Common myeloid progenitor, CD34-positive (primary cell): ENCODE measurements at regions not wholly inside any gene's neighbourhood (a gene's known extent, or its start where the extent isn't known, plus 50 kb on each side); places are given as distances from the start of the nearest gene placed in this dataset.
"Not testable (repeated sequence)": the region's sequence is repeated elsewhere in the genome, so short reads cannot be mapped to it uniquely, and the experiment has no call there.

ENCODE experiments used
- CTCF ChIA-PET: fragments of 350-600 bp; sonication (Branson Sonifier 250); formaldehyde crosslinking; loops from one replicate; lab custom pipeline; 2021; ENCODE audit warnings: antibody characterized with exemption; lab: Charles Lee
- POLR2A ChIA-PET: fragments of 350-600 bp; sonication (Branson Sonifier 250); formaldehyde crosslinking; loops from one replicate; lab custom pipeline; 2021; ENCODE audit warnings: antibody characterized with exemption; lab: Charles Lee
- DNase-seq, 3 donors: peaks; one replicate each; pipeline versions ENCODE4 v3.0.0 to v3.0.0-alpha.2; 2013
- H3K27ac ChIP-seq, 2 experiments: 1 replicate in 1 of 2; 2 replicates in 1 of 2; pipeline ENCODE4 v1.7.0; 2013; ENCODE audit warnings: inconsistent platforms in 2 of 2, low read length in 2 of 2, mild to moderate bottlenecking in 2 of 2, low read depth in 1 of 2, moderate library complexity in 1 of 2; ENCODE audit not compliant: severe bottlenecking in 2 of 2, insufficient read depth in 1 of 2, poor library complexity in 1 of 2
- H3K27me3 ChIP-seq, 5 experiments: replicated peaks in 2 of 5; 1 replicate in 3 of 5; 2 replicates in 2 of 5; pipeline versions ENCODE4 v1.6.1 to v1.7.0; 2013; ENCODE audit warnings: low read length in 4 of 5, mild to moderate bottlenecking in 2 of 5, moderate library complexity in 2 of 5, inconsistent platforms in 1 of 5; ENCODE audit not compliant: insufficient read depth in 5 of 5, control insufficient read depth in 4 of 5
- H3K36me3 ChIP-seq, 4 experiments: 1 replicate in 2 of 4; 2 replicates in 2 of 4; pipeline versions ENCODE4 v1.6.1 to v1.7.0; 2013; ENCODE audit warnings: low read length in 3 of 4, control low read depth in 1 of 4, mild to moderate bottlenecking in 1 of 4; ENCODE audit not compliant: control insufficient read depth in 4 of 4, insufficient read depth in 4 of 4
- H3K4me1 ChIP-seq, 4 experiments: 1 replicate in 3 of 4; 2 replicates in 1 of 4; pipeline versions ENCODE4 v1.6.1 to v1.7.1; 2013; ENCODE audit warnings: low read length in 3 of 4, mild to moderate bottlenecking in 3 of 4, control low read depth in 1 of 4, inconsistent platforms in 1 of 4, moderate library complexity in 1 of 4; ENCODE audit not compliant: control insufficient read depth in 4 of 4, insufficient read depth in 4 of 4; ENCODE audit errors: control extremely low read depth in 1 of 4
- H3K4me3 ChIP-seq, 7 experiments: 1 replicate in 4 of 7; 2 replicates in 3 of 7; pipeline versions ENCODE4 v1.5.1 to v1.7.0; 2013; ENCODE audit warnings: mild to moderate bottlenecking in 7 of 7, low read length in 6 of 7, moderate library complexity in 6 of 7, inconsistent platforms in 2 of 7, low read depth in 2 of 7, control low read depth in 1 of 7; ENCODE audit not compliant: insufficient read depth in 4 of 7, control insufficient read depth in 1 of 7; ENCODE audit errors: extremely low read depth in 1 of 7
- H3K9me3 ChIP-seq, 5 experiments: 1 replicate in 4 of 5; 2 replicates in 1 of 5; pipeline versions ENCODE4 v1.6.1 to v1.7.1; 2013; ENCODE audit warnings: low read length in 4 of 5, mild to moderate bottlenecking in 2 of 5, inconsistent platforms in 1 of 5, low read depth in 1 of 5, moderate library complexity in 1 of 5; ENCODE audit not compliant: control insufficient read depth in 4 of 5, insufficient read depth in 2 of 5; ENCODE audit errors: control extremely low read depth in 1 of 5
- WGBS: methylation state at CpG from one replicate; pipeline ENCODE4 v1.1.5; 2013; ENCODE audit not compliant: insufficient coverage; 5-methylcytosine and 5-hydroxymethylcytosine counted together

GRCh38 chr1:829932-830331 is 93.8 kb upstream of the SAMD11 start:
- CTCF ChIA-PET, H3K9me3 ChIP-seq, H3K27ac ChIP-seq, POLR2A ChIA-PET, H3K36me3 ChIP-seq, H3K4me1 ChIP-seq, H3K27me3 ChIP-seq, DNase-seq, H3K4me3 ChIP-seq: not testable (repeated sequence)
- 100% methylated on average over 1 of the region's 5 CpGs for WGBS

GRCh38 chr1:830750-831149 is 93.0 kb upstream of the SAMD11 start:
- H3K27me3 ChIP-seq, H3K9me3 ChIP-seq, POLR2A ChIA-PET, H3K36me3 ChIP-seq, DNase-seq, H3K4me1 ChIP-seq, H3K4me3 ChIP-seq, H3K27ac ChIP-seq, CTCF ChIA-PET: not testable (repeated sequence)
- no CpG with 5 or more reads among the region's 5 CpGs for WGBS

- CTCF ChIA-PET, result no interaction called here
- H3K4me3 ChIP-seq, result no peak overlapping the region
Measured at GRCh38 chr1:831522-831921, 92.2 kb upstream of the SAMD11 start.

GRCh38 chr1:832136-832535 is 91.6 kb upstream of the SAMD11 start:
- DNase-seq, result no peak
- Histone ChIP-seq H3K4me3 (no peak overlapping the region), H3K9me3 (no peaks in the 10 kb centered on the region), H3K27ac (no peak overlapping the region), H3K4me1 (no peaks in the 10 kb centered on the region), H3K27me3 (no peaks in the 10 kb centered on the region), H3K36me3 (peaks cover 0 to 4% (median 0%) of the 10 kb centered on the region in 4 experiments)
- ChIA-PET POLR2A (no interaction called here), CTCF (no interaction called here)
- 96% methylated on average over 7 of the region's 13 CpGs for WGBS

More at GRCh38 chr1:831522-831921, 92.2 kb upstream of the SAMD11 start:
- 96% methylated on average over 4 of the region's 8 CpGs for WGBS
- peaks cover 0 to 4% (median 0%) of the 10 kb centered on the region in 4 experiments for H3K36me3 ChIP-seq
- no peak overlapping the region for H3K27ac ChIP-seq
- DNase-seq, result no peak
- no peaks in the 10 kb centered on the region for H3K9me3 ChIP-seq
- POLR2A ChIA-PET, result no interaction called here
- H3K4me1 ChIP-seq, result peaks cover 0 to 3% (median 0%) of the 10 kb centered on the region in 4 experiments
- no peaks in the 10 kb centered on the region for H3K27me3 ChIP-seq

- CTCF ChIA-PET, POLR2A ChIA-PET: not testable (repeated sequence)
Measured at GRCh38 chr1:833226-833625, 90.5 kb upstream of the SAMD11 start.

GRCh38 chr1:835509-835908 is 88.2 kb upstream of the SAMD11 start:
- H3K4me1 ChIP-seq, result peaks cover 0 to 12% (median 6%) of the 10 kb centered on the region in 4 experiments
- CTCF ChIA-PET, H3K4me3 ChIP-seq, H3K9me3 ChIP-seq, H3K36me3 ChIP-seq, POLR2A ChIA-PET, H3K27me3 ChIP-seq, H3K27ac ChIP-seq, DNase-seq: not testable (repeated sequence)
- WGBS, result no CpG with 5 or more reads among the region's 10 CpGs

More at GRCh38 chr1:833226-833625, 90.5 kb upstream of the SAMD11 start:
- H3K9me3 ChIP-seq, H3K27ac ChIP-seq, H3K27me3 ChIP-seq, H3K4me1 ChIP-seq, H3K4me3 ChIP-seq, DNase-seq, H3K36me3 ChIP-seq: not testable (repeated sequence)
- WGBS, result 100% methylated on average over 1 of the region's 3 CpGs

GRCh38 chr1:837601-838000 is 86.1 kb upstream of the SAMD11 start:
- H3K27me3 ChIP-seq, H3K27ac ChIP-seq, DNase-seq, CTCF ChIA-PET, H3K4me3 ChIP-seq, H3K9me3 ChIP-seq, POLR2A ChIA-PET: not testable (repeated sequence)
- WGBS, result 96% methylated on average over 3 of the region's 5 CpGs
- Histone ChIP-seq H3K4me1 (peaks cover 0 to 12% (median 6%) of the 10 kb centered on the region in 4 experiments), H3K36me3 (peaks cover 0 to 12% (median 0%) of the 10 kb centered on the region in 4 experiments)
